ENCODE measurements at regions not wholly inside any gene's neighbourhood (a gene's known extent, or its start where the extent isn't known, plus 50 kb on each side); places are given as distances from the start of the nearest gene placed in this dataset.

DNA sequence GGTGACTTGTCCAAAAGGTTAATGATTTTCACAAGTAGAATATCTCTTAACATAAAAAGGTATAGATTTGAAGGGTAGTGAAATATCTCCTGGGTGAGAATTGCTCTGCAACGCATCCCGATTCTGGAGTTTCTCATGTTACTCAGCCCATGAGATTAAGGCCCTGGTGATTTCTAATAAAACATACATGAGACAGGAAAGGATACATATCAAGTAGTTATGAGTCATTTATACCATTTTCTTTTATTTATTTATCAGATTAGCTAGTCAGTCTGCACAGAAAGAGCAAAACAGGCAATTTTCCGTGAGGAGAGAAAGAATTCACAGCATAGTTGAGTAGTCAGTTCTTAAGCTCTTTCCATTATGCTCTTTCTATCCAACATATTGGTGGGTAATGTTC is 535.6 kb upstream of the ATP2B1 start:
- intact Hi-C loops (cut with micrococcal nuclease; ENCODE audit: unreplicated experiment): no loop called here
- peaks cover 4% of the 10 kb centered on the region for H3K9me3 Mint-ChIP-seq (ENCODE audit: low read depth, unreplicated experiment)
- H3K4me3 Mint-ChIP-seq (ENCODE audit: low read depth, unreplicated experiment): no peak overlapping the region
- H3K4me1 Mint-ChIP-seq (ENCODE audit: low read depth, unreplicated experiment): no peaks in the 10 kb centered on the region
- no peak for DNase-seq
- H3K27ac Mint-ChIP-seq (ENCODE audit: unreplicated experiment): no peak overlapping the region
- CTCF ChIA-PET: interaction anchor here (0.6 kb wide), 2 partner anchors 315 to 804 kb away, joined by 3 read pairs; no protein-coding TSS in a partner anchor
- no TSS peak for BruUV-seq (replicated peaks)
- TF ChIP-seq, protein P1, sequence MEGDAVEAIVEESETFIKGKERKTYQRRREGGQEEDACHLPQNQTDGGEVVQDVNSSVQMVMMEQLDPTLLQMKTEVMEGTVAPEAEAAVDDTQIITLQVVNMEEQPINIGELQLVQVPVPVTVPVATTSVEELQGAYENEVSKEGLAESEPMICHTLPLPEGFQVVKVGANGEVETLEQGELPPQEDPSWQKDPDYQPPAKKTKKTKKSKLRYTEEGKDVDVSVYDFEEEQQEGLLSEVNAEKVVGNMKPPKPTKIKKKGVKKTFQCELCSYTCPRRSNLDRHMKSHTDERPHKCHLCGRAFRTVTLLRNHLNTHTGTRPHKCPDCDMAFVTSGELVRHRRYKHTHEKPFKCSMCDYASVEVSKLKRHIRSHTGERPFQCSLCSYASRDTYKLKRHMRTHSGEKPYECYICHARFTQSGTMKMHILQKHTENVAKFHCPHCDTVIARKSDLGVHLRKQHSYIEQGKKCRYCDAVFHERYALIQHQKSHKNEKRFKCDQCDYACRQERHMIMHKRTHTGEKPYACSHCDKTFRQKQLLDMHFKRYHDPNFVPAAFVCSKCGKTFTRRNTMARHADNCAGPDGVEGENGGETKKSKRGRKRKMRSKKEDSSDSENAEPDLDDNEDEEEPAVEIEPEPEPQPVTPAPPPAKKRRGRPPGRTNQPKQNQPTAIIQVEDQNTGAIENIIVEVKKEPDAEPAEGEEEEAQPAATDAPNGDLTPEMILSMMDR (IDR thresholded peaks at IDR 0.05; ENCODE audit: unreplicated experiment): no peak
- H3K27me3 Mint-ChIP-seq (ENCODE audit: unreplicated experiment): no peaks in the 10 kb centered on the region
- no peaks in the 10 kb centered on the region for H3K36me3 Mint-ChIP-seq (ENCODE audit: insufficient read depth, unreplicated experiment)

DNA sequence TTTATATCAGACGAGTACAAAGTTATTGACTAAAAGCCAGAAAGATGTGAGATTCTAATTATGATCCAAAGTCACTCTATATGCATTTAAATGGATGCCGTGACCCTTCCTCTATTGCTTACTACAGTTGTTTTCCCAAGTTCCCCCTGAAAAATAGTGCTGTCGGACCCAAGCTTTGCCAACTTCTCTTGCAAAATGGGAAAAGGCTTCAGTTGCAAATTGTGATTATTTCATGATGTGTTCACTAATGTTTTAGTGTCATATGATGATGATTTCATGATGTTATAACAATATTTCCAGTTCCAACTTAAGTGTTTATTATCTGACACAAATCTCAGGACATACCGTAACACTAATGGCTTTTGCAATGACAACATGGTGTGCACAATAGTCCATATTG is 534.6 kb upstream of the ATP2B1 start:
- no peaks in the 10 kb centered on the region for H3K27me3 Mint-ChIP-seq (ENCODE audit: unreplicated experiment)
- BruUV-seq (replicated peaks): no TSS peak
- no peaks in the 10 kb centered on the region for H3K36me3 Mint-ChIP-seq (ENCODE audit: insufficient read depth, unreplicated experiment)
- no peaks in the 10 kb centered on the region for H3K4me1 Mint-ChIP-seq (ENCODE audit: low read depth, unreplicated experiment)
- no peaks in the 10 kb centered on the region for H3K9me3 Mint-ChIP-seq (ENCODE audit: low read depth, unreplicated experiment)
- CTCF ChIA-PET: no interaction called here
- no peak overlapping the region for H3K27ac Mint-ChIP-seq (ENCODE audit: unreplicated experiment)
- TF ChIP-seq, protein P1 (IDR thresholded peaks at IDR 0.05; ENCODE audit: unreplicated experiment): no peak
- H3K4me3 Mint-ChIP-seq (ENCODE audit: low read depth, unreplicated experiment): no peak overlapping the region
- intact Hi-C loops (cut with micrococcal nuclease; ENCODE audit: unreplicated experiment): no loop called here
- no peak for DNase-seq

DNA sequence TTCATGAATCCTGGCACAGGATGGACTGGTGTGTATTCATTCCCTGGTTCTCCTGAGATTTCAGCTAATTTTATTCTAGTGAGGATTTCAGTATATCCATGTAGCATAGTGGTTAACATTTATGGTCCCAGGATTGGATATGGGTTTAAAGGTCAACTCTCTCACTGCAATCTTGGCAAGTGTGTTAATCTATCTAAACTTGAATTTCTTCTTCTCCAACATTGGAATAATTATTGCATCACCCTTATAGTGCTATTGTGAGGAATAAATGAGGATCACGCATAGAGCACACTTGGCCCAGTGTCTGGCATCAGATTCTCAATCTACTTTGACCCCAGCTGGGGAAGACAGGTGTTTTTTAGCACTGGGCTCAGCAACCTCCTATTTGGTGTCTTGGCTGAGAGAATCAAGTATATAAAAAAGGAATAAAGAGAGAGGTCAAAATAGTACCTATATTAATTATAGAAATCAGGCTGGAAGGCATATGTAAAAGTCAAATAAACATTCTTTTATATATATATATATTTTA is 531.2 kb upstream of the ATP2B1 start:
- intact Hi-C loops (cut with micrococcal nuclease; ENCODE audit: unreplicated experiment): no loop called here
- Mint-ChIP-seq H3K4me3 (ENCODE audit: low read depth, unreplicated experiment) (no peak overlapping the region), H3K9me3 (ENCODE audit: low read depth, unreplicated experiment) (peaks cover 3% of the 10 kb centered on the region), H3K27me3 (ENCODE audit: unreplicated experiment) (no peaks in the 10 kb centered on the region), H3K27ac (ENCODE audit: unreplicated experiment) (no peak overlapping the region), H3K36me3 (ENCODE audit: insufficient read depth, unreplicated experiment) (no peaks in the 10 kb centered on the region), H3K4me1 (ENCODE audit: low read depth, unreplicated experiment) (no peaks in the 10 kb centered on the region)
- TF ChIP-seq, protein P1 (IDR thresholded peaks at IDR 0.05; ENCODE audit: unreplicated experiment): no peak
- no TSS peak for BruUV-seq (replicated peaks)
- DNase-seq: no peak
- CTCF ChIA-PET: no interaction called here

DNA sequence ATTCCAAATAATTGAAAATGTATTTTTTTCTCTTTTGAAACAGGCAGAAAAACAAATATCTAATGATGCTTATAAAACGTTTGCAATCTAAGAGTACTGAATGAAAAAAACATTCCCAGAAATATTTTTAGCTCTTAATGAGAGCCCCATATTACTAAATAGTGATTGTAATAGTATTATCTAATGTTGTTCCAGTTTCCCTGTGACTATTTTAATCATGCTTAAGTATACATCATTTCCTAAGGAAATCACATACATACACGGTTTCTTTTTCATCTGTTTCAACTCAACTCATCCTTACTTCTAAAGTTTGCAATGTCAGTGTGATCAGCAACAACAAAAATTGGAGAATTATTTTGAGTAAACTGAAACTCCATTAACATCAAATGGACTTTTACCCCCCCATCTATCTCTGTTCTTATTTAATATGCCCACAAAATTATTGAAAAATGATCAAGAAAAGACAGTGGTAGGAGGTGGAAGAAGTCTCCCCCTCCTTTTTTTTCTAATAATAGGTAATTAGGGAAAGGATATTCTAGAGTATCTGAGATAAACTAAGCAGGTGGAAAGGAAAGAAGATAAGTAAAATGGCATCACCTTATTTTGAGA is 530.1 kb upstream of the ATP2B1 start:
- TF ChIP-seq, protein P1 (IDR thresholded peaks at IDR 0.05; ENCODE audit: unreplicated experiment): no peak
- intact Hi-C loops (cut with micrococcal nuclease; ENCODE audit: unreplicated experiment): no loop called here
- Mint-ChIP-seq H3K27ac (ENCODE audit: unreplicated experiment) (no peak overlapping the region), H3K36me3 (ENCODE audit: insufficient read depth, unreplicated experiment) (no peaks in the 10 kb centered on the region), H3K4me1 (ENCODE audit: low read depth, unreplicated experiment) (no peaks in the 10 kb centered on the region), H3K9me3 (ENCODE audit: low read depth, unreplicated experiment) (peaks cover 5% of the 10 kb centered on the region), H3K4me3 (ENCODE audit: low read depth, unreplicated experiment) (no peak overlapping the region), H3K27me3 (ENCODE audit: unreplicated experiment) (no peaks in the 10 kb centered on the region)
- BruUV-seq (replicated peaks): no TSS peak
- DNase-seq: no peak
- CTCF ChIA-PET: no interaction called here
